ENCODE measurements at regions not wholly inside any gene's neighbourhood (a gene's known extent, or its start where the extent isn't known, plus 50 kb on each side); places are given as distances from the start of the nearest gene placed in this dataset.

DNA sequence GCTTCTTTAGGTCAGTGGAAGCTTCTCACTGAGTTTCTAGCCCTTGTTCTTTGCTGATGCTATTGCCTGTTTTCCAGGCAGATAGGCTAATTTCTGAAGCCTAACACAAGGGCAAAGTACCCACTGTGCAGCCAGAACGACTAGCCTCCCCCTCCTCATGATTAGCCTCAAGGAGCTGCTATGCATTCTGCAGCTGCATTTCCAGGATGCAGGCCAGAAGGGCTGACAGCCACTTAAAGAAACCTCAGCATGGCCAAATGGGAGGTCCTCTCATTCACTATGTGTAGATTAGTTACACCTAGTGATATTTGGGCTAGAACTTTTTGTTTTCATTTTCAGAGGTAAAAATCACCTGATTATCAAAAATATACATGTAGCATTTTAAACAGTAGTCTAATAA is 216.0 kb downstream of the RAD51AP2 start:
- no peak for DNase-seq

DNA sequence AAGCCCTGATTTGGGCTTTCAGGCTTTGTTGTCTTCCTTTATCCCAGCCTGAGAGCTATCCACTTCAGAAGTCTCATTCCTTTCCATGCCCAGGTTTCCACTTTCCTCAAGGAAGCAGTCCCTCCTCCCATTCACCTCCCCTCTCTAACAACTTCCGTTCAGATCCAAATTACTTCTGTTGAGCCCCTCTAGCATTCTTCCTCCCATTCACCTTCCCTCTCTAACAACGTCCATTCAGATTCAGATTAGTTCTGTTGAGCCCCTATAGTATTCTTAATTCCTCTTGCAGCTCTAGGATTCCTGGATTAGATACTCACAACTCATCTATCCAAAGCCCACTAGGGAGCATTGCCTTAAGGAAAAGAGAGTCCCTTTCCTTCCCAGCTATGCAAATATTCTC is 216.8 kb downstream of the RAD51AP2 start:
- DNase-seq: no peak

DNA sequence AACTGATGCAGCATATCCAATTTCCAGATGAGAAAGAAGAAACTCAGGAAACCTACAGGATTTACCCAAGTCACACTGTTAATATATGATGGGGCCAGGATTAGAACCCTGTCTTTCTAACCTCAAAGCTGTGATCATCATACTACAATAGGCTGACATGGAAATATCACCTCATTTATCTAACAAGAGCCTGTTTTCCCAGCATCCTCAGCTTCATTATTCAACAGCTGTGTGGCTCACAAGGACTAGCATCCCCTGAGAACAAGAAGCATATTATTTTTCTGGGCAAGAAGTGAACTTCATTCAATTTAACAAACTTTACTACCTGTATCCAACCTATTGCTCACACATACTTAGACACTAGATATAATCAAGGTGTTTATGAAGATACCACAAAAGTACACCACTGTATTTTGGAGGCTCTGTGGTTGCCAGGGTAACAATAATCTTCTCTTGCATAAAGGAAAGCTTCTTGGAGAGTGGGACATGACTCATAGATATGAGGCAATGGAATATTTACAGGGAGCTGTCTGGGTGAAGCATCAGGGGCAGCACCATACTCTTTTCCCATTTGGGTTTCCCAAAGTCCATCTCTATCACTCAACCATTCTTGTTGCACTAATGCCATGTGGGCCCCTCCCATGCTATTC is 218.2 kb downstream of the RAD51AP2 start:
- no peak for DNase-seq

DNA sequence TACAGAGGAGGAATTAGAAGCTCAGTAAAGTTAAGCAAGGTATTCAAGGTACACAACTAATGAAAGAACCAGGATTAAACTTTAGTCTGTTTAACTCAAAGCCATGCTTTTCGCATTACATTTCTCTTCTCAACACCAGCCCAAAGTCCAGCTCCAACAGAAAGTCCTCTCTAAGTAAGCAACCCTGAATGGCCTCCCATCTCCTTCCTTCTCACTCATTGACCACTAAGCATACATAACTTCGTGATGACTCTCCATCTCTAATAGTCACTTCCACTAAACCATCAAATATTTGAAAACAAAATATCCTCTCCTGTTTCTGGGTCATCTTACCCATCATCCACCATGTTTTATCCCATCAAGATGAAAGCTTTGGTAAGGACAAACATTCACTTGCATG is 219.8 kb downstream of the RAD51AP2 start:
- DNase-seq: no peak

DNA sequence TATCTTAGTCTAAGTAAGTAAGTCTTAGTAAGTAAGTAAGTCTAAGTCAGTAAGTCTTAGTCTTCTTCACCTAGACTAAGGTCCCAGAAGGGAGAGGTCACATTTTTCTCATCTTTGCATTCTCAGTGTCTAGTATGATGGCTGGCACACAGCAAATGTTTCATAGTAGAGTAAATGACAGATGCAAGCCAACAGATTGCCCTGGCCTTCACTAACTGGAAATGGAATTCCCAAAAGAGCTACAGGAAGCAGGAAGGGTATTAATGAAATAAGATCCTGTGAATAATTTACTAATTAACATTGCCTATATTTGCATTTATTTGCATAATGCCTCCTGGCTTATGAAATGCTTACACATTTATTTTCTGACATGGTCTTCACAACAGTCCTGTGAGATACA is 221.6 kb downstream of the RAD51AP2 start:
- no peak for DNase-seq

DNA sequence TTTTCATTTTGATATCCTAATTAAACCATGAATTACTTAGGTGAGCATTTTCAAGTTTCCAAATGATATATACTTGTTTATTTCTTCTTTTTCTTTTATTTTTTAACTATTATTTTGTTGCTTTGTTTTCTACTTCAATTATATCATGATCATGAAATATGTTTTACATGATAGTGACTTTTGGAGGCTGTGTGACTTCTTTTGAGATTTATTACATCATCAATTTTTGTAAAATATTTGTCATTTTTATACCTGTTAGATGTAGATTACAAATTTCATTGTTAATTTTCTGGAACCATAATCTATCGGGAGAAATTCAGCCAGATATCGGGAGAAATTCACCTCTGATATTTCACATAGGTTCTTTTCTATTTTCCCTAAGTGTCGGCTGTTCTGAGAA is 228.6 kb downstream of the RAD51AP2 start:
- DNase-seq: no peak

DNA sequence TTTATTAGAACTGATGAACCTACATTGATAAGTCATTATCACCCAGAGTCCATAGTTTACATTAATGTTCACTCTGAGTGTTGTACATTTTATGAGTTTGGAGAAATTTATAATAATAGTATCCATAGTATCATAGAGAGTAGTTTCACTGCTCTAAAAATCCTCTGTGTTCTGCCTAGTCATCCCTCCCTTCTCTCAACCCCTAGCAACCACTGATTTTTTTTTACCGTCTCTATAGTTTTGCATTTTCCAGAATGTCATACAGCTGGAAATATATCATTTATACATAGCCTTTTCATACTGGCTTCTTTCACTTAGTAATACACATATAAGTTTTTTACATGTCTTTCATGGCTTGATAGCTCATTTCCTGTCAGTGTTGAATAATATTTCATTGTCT is 231.1 kb downstream of the RAD51AP2 start:
- DNase-seq: no peak

DNA sequence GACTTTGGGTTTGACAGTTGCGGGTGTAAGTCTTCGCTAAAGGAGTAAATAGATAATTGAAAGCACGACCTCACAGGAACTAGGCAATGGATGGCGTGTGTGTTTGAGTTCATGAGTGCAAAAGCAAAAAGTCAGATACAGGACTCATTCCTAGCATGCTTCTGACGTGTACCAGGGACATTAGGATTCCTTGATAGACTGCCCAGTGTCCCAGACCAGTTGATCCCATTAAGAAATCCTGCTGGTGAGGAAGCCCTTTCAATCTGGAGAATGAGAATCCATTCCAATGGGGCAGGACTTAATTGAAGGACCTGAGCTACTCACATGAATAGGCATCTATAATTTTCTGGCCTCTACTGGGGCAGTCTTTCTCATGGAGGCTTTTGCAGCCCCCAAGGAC is 235.4 kb downstream of the RAD51AP2 start:
- DNase-seq: no peak

DNA sequence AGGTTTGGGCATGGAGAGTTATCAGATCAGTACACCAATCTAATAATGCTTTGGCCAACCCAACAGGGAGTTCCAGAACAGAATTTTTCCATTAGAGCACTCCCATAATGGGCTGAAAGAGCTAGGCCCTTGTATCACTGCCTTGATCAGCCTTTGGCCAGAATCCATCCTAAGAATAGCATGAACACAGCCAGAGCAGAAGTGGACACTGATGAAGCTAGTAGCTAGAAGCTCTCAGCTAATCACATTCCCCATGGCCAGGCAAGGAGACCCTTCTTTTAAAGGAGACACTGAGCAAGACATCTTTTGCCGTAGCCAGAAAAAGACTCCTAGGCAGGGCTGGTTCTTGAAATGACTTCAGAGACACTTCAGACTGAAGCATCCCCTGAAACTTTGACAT is 236.0 kb downstream of the RAD51AP2 start:
- DNase-seq: no peak

DNA sequence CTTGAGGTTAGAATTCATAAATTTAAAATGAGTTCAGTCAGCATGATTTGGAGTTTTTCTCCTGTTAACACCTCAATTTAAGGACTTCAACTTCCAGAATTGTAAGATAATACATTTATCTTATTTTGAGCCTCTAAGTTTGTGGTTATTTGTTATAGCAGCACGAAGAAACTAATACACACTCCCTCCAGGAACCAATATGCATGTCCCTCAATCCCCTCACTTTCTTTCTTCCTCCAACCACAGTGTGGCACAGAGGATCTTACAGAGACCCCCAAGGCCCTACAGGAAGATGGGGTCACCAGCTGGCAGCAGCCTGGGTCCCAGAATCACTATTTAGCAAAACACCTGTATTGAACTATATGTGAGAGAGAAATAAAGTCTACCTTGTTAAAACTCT is 242.0 kb downstream of the RAD51AP2 start:
- DNase-seq: no peak

DNA sequence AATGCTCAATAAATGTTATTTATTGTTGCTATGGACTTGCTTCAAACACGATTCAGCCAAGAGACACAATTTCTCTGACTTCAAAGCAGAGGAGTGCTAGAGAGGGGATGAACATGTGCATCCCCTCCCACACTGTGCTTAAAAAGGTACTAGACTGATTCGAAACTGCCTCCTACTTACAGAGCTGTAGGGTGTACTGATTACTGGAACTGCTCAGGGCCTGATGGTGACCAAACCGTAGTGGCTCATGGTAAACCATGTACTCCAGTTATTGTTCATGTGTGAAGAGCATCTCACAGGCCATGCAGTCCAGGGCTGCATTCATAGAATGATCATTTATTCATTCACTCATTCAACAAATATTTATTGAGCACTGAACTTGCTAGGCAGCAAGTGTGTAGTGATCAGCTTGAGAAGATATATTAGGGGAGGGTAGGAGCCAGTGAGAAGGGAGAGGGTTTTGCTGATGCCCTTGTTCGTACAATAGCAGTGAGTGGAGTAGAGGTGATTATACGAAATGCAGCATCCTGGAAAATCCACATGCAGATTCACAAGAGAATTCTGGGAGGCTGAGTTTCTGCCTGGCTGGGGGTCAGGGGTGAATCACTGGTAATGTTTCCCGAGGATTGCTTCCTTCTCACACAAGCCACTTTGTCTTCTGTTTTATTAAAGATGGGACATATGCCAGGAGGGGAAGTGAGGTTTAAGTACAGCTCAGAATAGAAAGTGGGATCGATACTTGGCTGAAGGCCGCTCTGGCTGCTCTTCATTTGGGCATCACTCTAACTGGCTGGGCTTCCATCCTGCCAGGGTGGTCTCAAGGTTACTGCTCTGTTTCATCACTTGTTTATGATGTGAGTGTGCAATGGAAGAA is 245.4 kb downstream of the RAD51AP2 start:
- no peak for DNase-seq

DNA sequence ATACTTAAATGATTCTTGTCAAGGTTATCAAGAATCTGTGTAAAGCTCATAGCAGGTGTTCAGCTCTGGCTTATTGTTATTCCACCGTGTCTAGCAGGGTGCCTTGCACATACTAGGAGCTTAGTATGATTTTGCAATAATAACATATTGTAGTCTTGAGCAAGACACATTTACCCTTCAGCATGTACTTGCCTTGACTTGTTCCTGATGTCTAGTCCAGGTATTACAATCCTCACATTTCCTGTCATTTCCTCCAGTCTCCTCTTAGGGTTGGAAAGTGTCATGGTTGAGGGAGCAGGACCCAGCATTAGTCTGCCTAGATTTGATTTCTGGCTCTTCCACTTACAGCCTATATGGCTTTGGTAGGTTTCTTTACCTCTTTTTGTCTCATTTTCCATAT is 246.1 kb downstream of the RAD51AP2 start:
- DNase-seq: no peak

DNA sequence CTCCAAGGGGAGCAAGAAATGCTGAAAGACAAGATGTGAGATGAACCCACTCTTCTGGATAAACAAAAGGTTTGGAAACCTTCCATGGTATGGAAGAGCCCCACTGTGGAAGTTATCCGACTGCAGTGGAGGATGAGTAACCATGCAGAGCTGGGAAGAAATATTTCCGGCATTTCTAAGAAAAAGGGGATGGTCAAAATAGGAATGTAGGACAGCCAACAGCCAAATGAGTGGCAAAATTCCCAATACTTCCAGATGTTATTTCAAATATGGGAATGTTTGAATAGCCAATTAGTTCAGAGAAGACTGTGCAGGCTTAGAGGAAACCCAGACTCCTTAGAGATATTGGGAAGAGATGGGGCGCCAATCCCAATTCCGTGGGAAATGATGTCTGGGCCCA is 246.8 kb downstream of the RAD51AP2 start:
- no peak for DNase-seq

DNA sequence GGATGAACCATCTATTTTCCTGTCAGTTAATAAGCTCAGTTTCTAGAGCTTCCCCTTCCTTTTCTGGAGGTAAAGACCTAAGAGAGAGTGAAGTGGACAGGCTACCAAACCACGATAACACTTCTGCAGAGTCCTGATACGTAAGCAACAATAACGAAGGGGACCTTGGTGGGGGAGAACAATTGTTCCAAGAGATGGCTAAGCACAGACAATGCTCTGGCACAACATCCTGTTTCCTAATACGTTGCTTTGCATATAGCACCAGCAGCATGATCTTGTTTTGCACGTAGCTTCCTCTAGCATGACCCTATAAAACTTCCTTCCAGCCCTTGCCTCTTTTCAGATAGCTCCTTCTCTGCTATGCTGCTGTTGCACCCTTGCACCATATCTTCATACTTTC is 247.3 kb downstream of the RAD51AP2 start:
- no peak for DNase-seq

DNA sequence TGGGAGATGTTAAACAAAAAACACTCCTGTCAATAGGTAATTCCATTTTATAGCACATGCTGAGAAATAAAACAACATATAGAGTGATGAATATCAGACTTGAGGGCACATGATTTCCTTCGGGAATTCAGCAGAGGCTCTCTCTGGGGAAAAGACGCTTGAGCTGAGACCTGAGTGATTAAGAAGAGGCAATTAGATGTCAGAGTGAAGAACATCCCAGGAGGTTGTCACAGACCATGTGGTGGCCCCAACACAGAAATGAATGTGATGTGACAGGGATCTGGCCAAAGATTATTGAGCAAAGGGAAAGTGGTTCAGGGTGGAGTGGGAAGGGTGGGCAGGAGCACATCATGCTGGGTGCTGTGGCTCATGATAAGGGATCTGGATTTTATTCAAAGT is 254.7 kb downstream of the RAD51AP2 start:
- no peak for DNase-seq

DNA sequence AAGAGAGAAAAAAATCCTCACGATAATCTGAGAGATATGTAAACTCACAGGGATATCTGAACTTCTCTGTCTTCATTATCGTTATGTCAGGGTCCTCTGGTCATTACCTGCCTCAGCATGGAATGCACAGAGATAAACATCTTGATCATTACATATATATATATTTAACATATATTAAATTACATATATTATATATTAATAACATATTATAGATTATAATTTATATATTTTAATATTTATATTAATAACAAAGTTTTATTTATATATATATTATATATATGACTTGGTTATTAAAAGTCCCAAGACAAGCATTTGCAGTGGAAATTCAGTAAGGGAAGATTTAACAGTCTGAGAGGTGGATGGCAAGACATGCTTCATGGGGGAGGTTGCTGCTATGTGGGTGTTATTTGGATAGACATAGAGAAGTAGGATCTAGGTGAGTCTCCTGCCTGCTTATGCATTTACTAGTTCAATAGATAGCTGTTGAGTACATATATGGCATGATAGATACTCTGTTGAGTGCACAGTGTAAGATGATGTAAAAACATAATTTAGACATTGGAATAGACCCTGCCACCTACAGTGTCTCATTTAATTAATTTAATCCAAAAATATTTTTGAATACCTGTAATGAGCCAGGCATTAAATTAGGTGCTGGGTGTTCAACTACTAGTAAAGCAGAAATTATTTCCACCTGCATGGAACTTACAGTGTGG is 255.2 kb downstream of the RAD51AP2 start:
- no peak for DNase-seq

DNA sequence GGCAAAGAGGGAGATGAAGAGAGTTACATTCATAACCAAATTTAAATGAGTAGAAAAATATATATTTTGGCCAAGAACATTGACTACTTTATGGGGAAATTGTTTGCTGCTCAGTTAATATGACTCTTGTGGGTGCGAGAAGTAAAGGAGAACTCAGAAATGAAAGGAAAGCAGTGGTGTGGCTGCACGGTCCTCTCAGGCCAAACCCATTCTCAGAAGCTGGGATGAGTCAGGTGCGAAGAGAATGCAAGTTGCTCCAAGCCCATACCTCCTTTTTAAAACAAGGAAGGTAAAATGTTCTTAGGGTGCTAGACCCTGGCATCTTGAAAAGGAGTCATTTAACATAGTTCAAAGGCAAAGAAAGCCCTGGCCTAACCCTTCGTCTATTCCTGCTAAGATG is 258.6 kb downstream of the RAD51AP2 start:
- no peak for DNase-seq

DNA sequence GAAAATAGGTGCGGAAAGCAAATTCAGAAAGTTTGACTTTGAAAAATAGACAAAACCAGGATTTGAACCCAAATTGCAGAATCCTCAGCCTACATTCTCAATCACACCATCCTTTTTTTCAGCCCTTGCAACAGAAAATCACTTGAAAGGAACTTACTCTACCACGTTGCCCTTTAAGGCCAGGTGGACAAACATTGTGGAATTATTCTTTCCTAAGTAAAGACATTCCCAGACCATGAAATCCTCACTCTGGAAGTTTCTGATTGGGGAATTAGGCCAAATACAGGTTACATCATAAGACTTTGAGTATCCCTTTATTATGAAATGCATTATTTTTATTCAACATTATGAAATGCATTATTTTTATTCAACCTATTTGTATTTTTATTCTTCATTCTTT is 259.4 kb downstream of the RAD51AP2 start:
- DNase-seq: no peak

DNA sequence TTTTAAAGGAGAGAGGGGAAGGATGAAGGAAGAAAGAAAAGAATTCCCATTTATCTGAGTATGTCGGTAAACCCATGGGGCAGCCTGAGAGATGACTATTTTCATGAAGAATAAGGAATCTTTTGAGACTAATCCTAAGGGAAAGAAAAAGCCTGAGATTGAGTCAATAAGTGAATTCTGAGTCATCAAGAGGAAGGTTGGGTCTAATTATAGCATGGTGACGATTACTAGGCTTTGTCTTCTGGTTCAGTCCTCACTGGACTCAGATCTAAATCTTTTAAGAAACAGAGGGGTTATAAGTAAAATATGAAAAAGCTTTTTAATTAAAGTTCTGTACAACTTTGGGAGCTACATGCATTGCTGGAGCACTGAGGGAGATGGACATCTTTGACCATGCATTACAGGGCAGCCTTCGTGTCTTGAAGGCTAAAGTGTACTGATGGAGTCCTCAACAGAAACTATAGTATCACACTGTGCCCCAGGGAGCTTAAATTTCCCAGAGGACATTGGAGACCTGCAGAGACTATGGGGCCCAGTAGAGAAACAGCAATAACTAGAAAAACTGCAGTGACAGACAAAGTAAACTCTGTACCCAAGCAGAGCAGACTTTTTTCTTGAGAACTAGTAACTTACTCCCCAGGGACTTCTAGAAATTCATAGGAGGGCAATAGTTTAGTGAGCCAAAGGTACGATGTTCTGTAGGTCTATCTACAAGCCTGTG is 260.9 kb downstream of the RAD51AP2 start:
- DNase-seq: no peak

DNA sequence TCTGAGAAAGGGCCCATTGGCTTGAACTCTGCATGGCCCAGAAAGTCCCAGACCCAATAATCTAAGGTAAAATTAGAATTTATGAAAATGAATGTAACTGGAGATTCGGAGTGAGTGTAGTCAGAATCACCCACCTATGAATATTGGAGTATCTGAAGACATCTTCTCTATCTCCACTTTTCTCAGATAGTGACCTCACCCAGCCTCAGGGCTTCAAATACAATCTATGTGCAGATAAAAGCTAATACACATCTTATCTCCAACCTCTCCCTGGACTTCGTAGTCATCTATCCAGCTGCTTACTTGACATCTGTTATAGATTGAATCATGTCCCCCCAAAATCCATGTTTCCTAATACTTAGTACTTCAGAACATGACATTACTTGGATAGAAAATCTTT is 263.2 kb downstream of the RAD51AP2 start:
- no peak for DNase-seq

DNA sequence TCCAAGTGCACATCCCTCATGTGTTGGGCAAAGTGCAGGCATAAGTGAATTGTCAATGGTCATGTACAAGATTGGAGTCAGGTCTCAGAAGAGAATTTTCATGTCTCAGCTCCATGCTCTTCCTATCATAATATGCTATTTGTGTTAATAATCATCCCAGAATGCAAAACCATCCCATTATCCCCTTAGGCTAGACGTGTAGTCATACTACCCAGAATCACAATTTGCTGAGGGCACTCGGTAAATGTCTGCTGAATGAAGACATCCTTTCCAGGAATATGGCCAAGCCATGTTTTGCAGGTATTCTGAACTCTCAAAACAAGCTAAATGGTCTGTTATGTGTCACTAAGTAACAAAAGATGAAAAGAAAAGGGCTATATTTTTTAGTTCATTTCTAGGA is 263.8 kb downstream of the RAD51AP2 start:
- no peak for DNase-seq

DNA sequence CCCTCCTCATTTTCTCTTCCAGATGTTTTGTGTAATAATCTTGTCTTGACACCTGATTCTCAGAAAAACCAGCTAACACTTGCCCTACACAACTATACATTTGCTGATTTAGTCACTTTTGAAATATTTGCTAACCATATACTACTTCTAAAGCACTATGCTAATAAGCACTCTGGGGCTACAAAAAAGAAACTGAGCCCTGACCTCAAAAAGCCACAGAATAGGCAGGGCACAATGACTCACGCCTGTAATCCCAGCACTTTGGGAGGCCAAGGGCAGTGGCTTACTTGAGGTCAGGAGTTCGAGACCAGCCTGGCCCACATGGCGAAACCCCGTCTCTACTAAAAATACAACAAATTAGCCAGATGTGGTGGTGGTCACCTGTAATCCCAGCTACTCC is 266.0 kb downstream of the RAD51AP2 start:
- no peak for DNase-seq

DNA sequence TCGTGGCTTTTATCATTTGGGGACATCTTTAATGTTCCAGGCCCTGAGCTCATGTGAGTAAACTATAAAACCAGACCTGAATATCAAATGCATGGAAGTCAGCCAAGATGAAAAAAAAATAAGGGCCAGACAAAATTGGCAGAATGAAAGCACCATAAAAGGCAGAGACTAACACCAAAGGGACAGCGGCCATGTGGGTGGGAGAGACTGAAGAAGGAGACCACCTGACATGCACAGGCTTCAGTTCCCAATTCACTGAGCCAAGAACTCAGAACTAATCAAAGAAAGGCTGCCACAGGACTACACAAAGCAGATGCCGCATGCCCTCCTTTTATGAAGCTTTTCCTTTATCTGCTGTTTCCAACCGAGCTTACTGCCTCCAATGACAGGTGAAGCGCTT is 267.1 kb downstream of the RAD51AP2 start:
- no peak for DNase-seq

Measured in islet precursor cell (in vitro differentiated cells).